Suppressor macrophage treated with lipopolysaccharide for 4 hours (primary cell): ENCODE measurements at regions not wholly inside any gene's neighbourhood (a gene's known extent, or its start where the extent isn't known, plus 50 kb on each side); places are given as distances from the start of the nearest gene placed in this dataset.
"Not testable (repeated sequence)": the region's sequence is repeated elsewhere in the genome, so short reads cannot be mapped to it uniquely, and the experiment has no call there.

ENCODE experiments used
- DNase-seq: peaks from one replicate; pipeline ENCODE4 v3.0.0-alpha.2; 2020

GRCh38 chr2:136319237-136319636 lies 201.3 kb upstream of the CXCR4 start:
- no peak for DNase-seq

- DNase-seq, result no peak
Observed at GRCh38 chr2:136314240-136314639, 196.3 kb upstream of the CXCR4 start.

- not testable (repeated sequence) for DNase-seq
Observed at GRCh38 chr2:136312568-136312967, 194.6 kb upstream of the CXCR4 start.

GRCh38 chr2:136310797-136311603 lies 193.1 kb upstream of the CXCR4 start:
- peak; percentile 80 for DNase-seq

- DNase-seq, result no peak
Observed at GRCh38 chr2:136310005-136310495, 192.1 kb upstream of the CXCR4 start.

- no peak for DNase-seq
Observed at GRCh38 chr2:136308611-136309010, 190.7 kb upstream of the CXCR4 start.

- no peak for DNase-seq
Observed at GRCh38 chr2:136306836-136307235, 188.9 kb upstream of the CXCR4 start.

- no peak for DNase-seq
Observed at GRCh38 chr2:136305517-136306192, 187.7 kb upstream of the CXCR4 start.

GRCh38 chr2:136301006-136301405 lies 183.1 kb upstream of the CXCR4 start:
- DNase-seq, result no peak

GRCh38 chr2:136298631-136299030 lies 180.7 kb upstream of the CXCR4 start:
- DNase-seq, result no peak

- DNase-seq, result no peak
Observed at GRCh38 chr2:136297994-136298393, 180.0 kb upstream of the CXCR4 start.

- no peak for DNase-seq
Observed at GRCh38 chr2:136297312-136297711, 179.4 kb upstream of the CXCR4 start.

- no peak for DNase-seq
Observed at GRCh38 chr2:136295168-136295567, 177.2 kb upstream of the CXCR4 start.

GRCh38 chr2:136291871-136292270 lies 173.9 kb upstream of the CXCR4 start:
- no peak for DNase-seq

- DNase-seq, result no peak
Observed at GRCh38 chr2:136290326-136290725, 172.4 kb upstream of the CXCR4 start.

GRCh38 chr2:136288249-136288648 lies 170.3 kb upstream of the CXCR4 start:
- no peak for DNase-seq

- no peak for DNase-seq
Observed at GRCh38 chr2:136286423-136286822, 168.5 kb upstream of the CXCR4 start.

GRCh38 chr2:136284226-136285119 lies 166.5 kb upstream of the CXCR4 start:
- no peak for DNase-seq

GRCh38 chr2:136282251-136282650 lies 164.3 kb upstream of the CXCR4 start:
- no peak for DNase-seq

GRCh38 chr2:136281281-136282114 lies 163.5 kb upstream of the CXCR4 start:
- DNase-seq, result no peak

- not testable (repeated sequence) for DNase-seq
Observed at GRCh38 chr2:136266346-136266745, 148.4 kb upstream of the CXCR4 start.

GRCh38 chr2:136259551-136259950 lies 141.6 kb upstream of the CXCR4 start:
- peak; percentile 33 for DNase-seq
